ENCODE measurements at regions not wholly inside any gene's neighbourhood (a gene's known extent, or its start where the extent isn't known, plus 50 kb on each side); places are given as distances from the start of the nearest gene placed in this dataset.

- no peak for DNase-seq (ENCODE audit: low read depth)
- no peak overlapping the region for H3K4me3 ChIP-seq (ENCODE audit: low read depth, low read length)
- TF ChIP-seq CTCF (IDR thresholded peaks at IDR 0.05; ENCODE audit: control insufficient read depth, extremely low read depth, insufficient read depth), result no peak
These were observed 160.1 kb upstream of the NECTIN1 start for GRCh38 chr11:119889111-119889510.

GRCh38 chr11:119888119-119888518 lies 159.1 kb upstream of the NECTIN1 start:
- 0 out of 2 replicates have a peak, but pooled peaks have one; percentile 19 for TF ChIP-seq CTCF (IDR thresholded peaks at IDR 0.05; ENCODE audit: control insufficient read depth, extremely low read depth, insufficient read depth)
- no peak overlapping the region for H3K4me3 ChIP-seq (ENCODE audit: low read depth, low read length)
- DNase-seq (ENCODE audit: low read depth), result peak; percentile 44

DNA sequence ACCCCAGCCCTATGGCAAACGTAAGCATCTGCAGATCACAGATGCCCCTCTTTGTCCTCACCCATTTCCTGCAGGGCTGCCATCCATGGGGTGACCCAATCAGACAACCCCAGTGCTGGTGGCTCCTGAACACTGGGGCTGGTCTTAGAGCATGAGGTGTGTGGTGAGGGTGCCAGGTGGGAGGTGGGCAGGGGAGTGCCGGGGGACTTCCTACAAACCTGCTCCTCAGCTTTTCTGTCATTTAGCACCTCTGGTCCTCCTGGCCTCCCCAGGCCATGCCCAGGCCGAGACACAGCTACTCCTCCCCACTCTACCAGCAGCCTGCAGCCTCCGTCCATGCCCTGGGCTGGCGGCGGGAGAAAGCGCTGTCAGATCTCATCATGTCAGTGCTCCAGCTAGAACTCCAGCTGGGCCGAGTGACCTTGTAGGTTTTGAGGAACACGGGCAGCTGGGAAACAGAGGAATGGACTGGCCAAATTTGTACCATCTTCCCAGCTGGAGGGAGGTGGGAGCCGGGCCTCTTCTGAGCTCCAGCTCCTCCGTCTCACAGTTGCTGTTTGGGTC lies 157.7 kb upstream of the NECTIN1 start:
- DNase-seq (ENCODE audit: low read depth), result no peak
- no peak overlapping the region for H3K4me3 ChIP-seq (ENCODE audit: low read depth, low read length)
- TF ChIP-seq CTCF (IDR thresholded peaks at IDR 0.05; ENCODE audit: control insufficient read depth, extremely low read depth, insufficient read depth), result no peak

- peak; percentile 15 for DNase-seq (ENCODE audit: low read depth)
- TF ChIP-seq CTCF (IDR thresholded peaks at IDR 0.05; ENCODE audit: control insufficient read depth, extremely low read depth, insufficient read depth), result no peak
- H3K4me3 ChIP-seq (ENCODE audit: low read depth, low read length), result no peak overlapping the region
These were observed 157.0 kb upstream of the NECTIN1 start for GRCh38 chr11:119885861-119886567.

DNA sequence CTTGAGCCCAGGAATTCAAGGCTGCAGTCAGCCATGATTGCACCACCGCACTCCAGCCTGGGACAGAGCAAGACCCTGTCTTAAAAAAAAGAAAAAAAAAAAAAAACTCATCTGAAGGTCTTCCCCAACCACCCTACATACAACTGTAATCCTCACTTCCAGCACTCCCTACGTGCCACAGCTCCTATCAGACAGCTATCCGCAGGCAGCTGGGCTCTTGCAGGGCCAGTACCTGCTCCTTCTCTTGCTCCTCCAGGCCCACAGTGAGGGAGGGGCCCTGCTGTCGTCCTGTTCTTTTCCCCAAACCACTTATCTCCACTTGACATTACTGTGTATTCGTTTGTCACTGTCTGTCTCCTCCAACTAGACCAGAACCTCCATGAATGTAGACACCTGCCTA lies 156.1 kb upstream of the NECTIN1 start:
- no peak overlapping the region for H3K4me3 ChIP-seq (ENCODE audit: low read depth, low read length)
- no peak for TF ChIP-seq CTCF (IDR thresholded peaks at IDR 0.05; ENCODE audit: control insufficient read depth, extremely low read depth, insufficient read depth)
- DNase-seq (ENCODE audit: low read depth), result no peak

DNA sequence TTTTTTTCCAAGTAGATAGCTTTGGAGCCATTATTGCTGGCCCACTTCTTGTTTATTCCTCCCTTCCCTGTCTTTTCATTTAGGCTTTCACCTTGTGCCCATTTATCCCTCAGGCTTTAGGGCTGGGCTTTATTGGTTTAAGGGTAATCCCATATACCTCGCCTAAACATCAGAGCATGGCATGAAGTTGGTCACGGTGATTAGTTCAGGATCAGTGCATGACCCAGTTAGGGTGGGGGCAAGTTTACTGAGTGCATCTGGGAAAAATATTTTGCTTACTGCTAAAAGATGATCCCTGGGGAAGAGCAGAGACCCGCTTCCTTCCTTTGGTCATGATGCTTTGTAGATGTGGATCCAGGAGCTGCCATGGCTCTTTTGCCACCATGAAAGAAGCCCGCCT lies 153.3 kb upstream of the NECTIN1 start:
- TF ChIP-seq CTCF (IDR thresholded peaks at IDR 0.05; ENCODE audit: control insufficient read depth, extremely low read depth, insufficient read depth), result no peak
- H3K4me3 ChIP-seq (ENCODE audit: low read depth, low read length), result no peak overlapping the region
- no peak for DNase-seq (ENCODE audit: low read depth)

- TF ChIP-seq CTCF (IDR thresholded peaks at IDR 0.05; ENCODE audit: control insufficient read depth, extremely low read depth, insufficient read depth), result no peak
- no peak for DNase-seq (ENCODE audit: low read depth)
- no peak overlapping the region for H3K4me3 ChIP-seq (ENCODE audit: low read depth, low read length)
These were observed 151.9 kb upstream of the NECTIN1 start for GRCh38 chr11:119880873-119881272.
